ENCODE measurements at regions not wholly inside any gene's neighbourhood (a gene's known extent, or its start where the extent isn't known, plus 50 kb on each side); places are given as distances from the start of the nearest gene placed in this dataset.

- H3K27me3 Mint-ChIP-seq = no peaks in the 10 kb centered on the region
- Histone ChIP-seq H3K27me3 (ENCODE audit: control insufficient read depth, insufficient read depth, low read length) (no peaks in the 10 kb centered on the region), H3K27ac (ENCODE audit: insufficient read depth, low read length, poor library complexity, severe bottlenecking) (no peak overlapping the region), H3K9me3 (ENCODE audit: control insufficient read depth in 2 of 2, low read length in 2 of 2) (no peaks in the 10 kb centered on the region), H3K4me1 (ENCODE audit: control insufficient read depth, insufficient read depth, low read length, poor library complexity, severe bottlenecking) (peaks cover 3% of the 10 kb centered on the region), H3K36me3 (ENCODE audit: control insufficient read depth, insufficient read depth, low read length) (no peaks in the 10 kb centered on the region), H3K4me3 (ENCODE audit: low read depth, low read length) (no peak overlapping the region)
- no peak overlapping the region for H3K4me3 Mint-ChIP-seq
- ATAC-seq (ENCODE audit: low read depth in 2 of 2) = no peak
- H3K36me3 Mint-ChIP-seq = peaks cover 13% of the 10 kb centered on the region
- H3K27ac Mint-ChIP-seq = peak overlapping the region in 1 of 3 donors; percentile 48
- peaks cover 11 to 27% (median 24%) of the 10 kb centered on the region in 4 donors for H3K4me1 Mint-ChIP-seq
- peaks cover 0 to 4% (median 1%) of the 10 kb centered on the region in 7 donors for H3K9me3 Mint-ChIP-seq
- no peak for DNase-seq
Measured at GRCh38 chr1:193549081-193549480, 362.7 kb upstream of the B3GALT2 start.

GRCh38 chr1:193545171-193545570 lies 358.8 kb upstream of the B3GALT2 start:
- H3K9me3 Mint-ChIP-seq = peaks cover 0 to 4% (median 1%) of the 10 kb centered on the region in 7 donors

GRCh38 chr1:193543259-193543658 lies 356.8 kb upstream of the B3GALT2 start:
- ATAC-seq (ENCODE audit: low read depth in 2 of 2) = no peak
- Mint-ChIP-seq H3K27me3 (no peaks in the 10 kb centered on the region), H3K27ac (peak overlapping the region; percentile 21 to 88 (median 54)), H3K4me1 (peaks cover 48 to 68% (median 62%) of the 10 kb centered on the region in 4 donors), H3K9me3 (peaks cover 0 to 2% (median 0%) of the 10 kb centered on the region in 7 donors), H3K4me3 (no peak overlapping the region), H3K36me3 (peaks cover 17% of the 10 kb centered on the region)
- Histone ChIP-seq H3K36me3 (ENCODE audit: control insufficient read depth, insufficient read depth, low read length) (no peaks in the 10 kb centered on the region), H3K4me3 (ENCODE audit: low read depth, low read length) (peak overlapping the region; percentile 2), H3K9me3 (ENCODE audit: control insufficient read depth in 2 of 2, low read length in 2 of 2) (no peaks in the 10 kb centered on the region), H3K27me3 (ENCODE audit: control insufficient read depth, insufficient read depth, low read length) (no peaks in the 10 kb centered on the region), H3K4me1 (ENCODE audit: control insufficient read depth, insufficient read depth, low read length, poor library complexity, severe bottlenecking) (peaks cover 49% of the 10 kb centered on the region), H3K27ac (ENCODE audit: insufficient read depth, low read length, poor library complexity, severe bottlenecking) (peak overlapping the region; percentile 83)
- DNase-seq = no peak

More at GRCh38 chr1:193545171-193545570, 358.8 kb upstream of the B3GALT2 start:
- no peak overlapping the region for H3K4me3 ChIP-seq (ENCODE audit: low read depth, low read length)
- H3K4me1 Mint-ChIP-seq = peaks cover 32 to 55% (median 50%) of the 10 kb centered on the region in 4 donors
- H3K27ac Mint-ChIP-seq = peak overlapping the region in 1 of 3 donors; percentile 6
- no peaks in the 10 kb centered on the region for H3K27me3 ChIP-seq (ENCODE audit: control insufficient read depth, insufficient read depth, low read length)
- ATAC-seq (ENCODE audit: low read depth in 2 of 2) (no peak), DNase-seq (no peak)
- H3K4me1 ChIP-seq (ENCODE audit: control insufficient read depth, insufficient read depth, low read length, poor library complexity, severe bottlenecking) = peaks cover 33% of the 10 kb centered on the region
- peaks cover 17% of the 10 kb centered on the region for H3K36me3 Mint-ChIP-seq
- no peaks in the 10 kb centered on the region for H3K9me3 ChIP-seq (ENCODE audit: control insufficient read depth in 2 of 2, low read length in 2 of 2)
- no peak overlapping the region for H3K27ac ChIP-seq (ENCODE audit: insufficient read depth, low read length, poor library complexity, severe bottlenecking)
- H3K36me3 ChIP-seq (ENCODE audit: control insufficient read depth, insufficient read depth, low read length) = no peaks in the 10 kb centered on the region
- no peak overlapping the region for H3K4me3 Mint-ChIP-seq
- no peaks in the 10 kb centered on the region for H3K27me3 Mint-ChIP-seq

DNA sequence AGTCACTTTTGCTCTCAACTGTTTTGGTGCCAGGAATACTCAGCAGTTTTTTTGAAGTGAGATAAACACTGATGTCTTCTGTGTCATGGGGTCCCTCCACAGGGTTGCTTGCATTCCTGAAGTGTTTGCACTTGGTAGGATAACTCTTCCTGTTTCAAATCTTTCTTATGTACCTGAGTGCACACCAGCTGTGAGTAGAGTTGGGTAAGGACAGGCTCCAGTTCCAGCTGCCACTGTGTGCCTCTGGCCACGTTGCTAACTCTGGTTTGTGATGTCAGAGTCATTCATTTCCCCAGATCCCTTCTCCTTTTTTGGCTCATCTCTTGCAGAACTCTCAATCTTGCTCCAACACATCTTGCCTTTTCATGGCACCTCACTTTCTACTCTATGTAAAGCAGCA lies 356.3 kb upstream of the B3GALT2 start:
- peak overlapping the region; percentile 83 for H3K4me3 ChIP-seq (ENCODE audit: low read depth, low read length)
- Mint-ChIP-seq H3K4me1 (peaks cover 49 to 72% (median 65%) of the 10 kb centered on the region in 4 donors), H3K27ac (peak overlapping the region; percentile 88 to 100 (median 90)), H3K36me3 (peaks cover 17% of the 10 kb centered on the region), H3K27me3 (no peaks in the 10 kb centered on the region), H3K9me3 (peaks cover 0 to 2% (median 0%) of the 10 kb centered on the region in 7 donors), H3K4me3 (peak overlapping the region; percentile 3 to 54 (median 25))
- peak overlapping the region; percentile 83 for H3K27ac ChIP-seq (ENCODE audit: insufficient read depth, low read length, poor library complexity, severe bottlenecking)
- no peak for ATAC-seq (ENCODE audit: low read depth in 2 of 2)
- no peaks in the 10 kb centered on the region for H3K36me3 ChIP-seq (ENCODE audit: control insufficient read depth, insufficient read depth, low read length)
- peaks cover 53% of the 10 kb centered on the region for H3K4me1 ChIP-seq (ENCODE audit: control insufficient read depth, insufficient read depth, low read length, poor library complexity, severe bottlenecking)
- no peaks in the 10 kb centered on the region for H3K27me3 ChIP-seq (ENCODE audit: control insufficient read depth, insufficient read depth, low read length)
- no peak for DNase-seq
- no peaks in the 10 kb centered on the region for H3K9me3 ChIP-seq (ENCODE audit: control insufficient read depth in 2 of 2, low read length in 2 of 2)

GRCh38 chr1:193540511-193540910 lies 354.1 kb upstream of the B3GALT2 start:
- H3K36me3 ChIP-seq (ENCODE audit: control insufficient read depth, insufficient read depth, low read length) = no peaks in the 10 kb centered on the region
- Mint-ChIP-seq H3K9me3 (peaks cover 0 to 1% (median 0%) of the 10 kb centered on the region in 7 donors), H3K4me3 (peak overlapping the region; percentile 77 to 90 (median 84)), H3K27ac (peak overlapping the region; percentile 88 to 100 (median 96)), H3K27me3 (no peaks in the 10 kb centered on the region), H3K36me3 (peaks cover 11% of the 10 kb centered on the region), H3K4me1 (peaks cover 48 to 76% (median 60%) of the 10 kb centered on the region in 4 donors)
- H3K27ac ChIP-seq (ENCODE audit: insufficient read depth, low read length, poor library complexity, severe bottlenecking) = peak overlapping the region; percentile 83
- no peaks in the 10 kb centered on the region for H3K9me3 ChIP-seq (ENCODE audit: control insufficient read depth in 2 of 2, low read length in 2 of 2)
- peaks cover 65% of the 10 kb centered on the region for H3K4me1 ChIP-seq (ENCODE audit: control insufficient read depth, insufficient read depth, low read length, poor library complexity, severe bottlenecking)
- peak in 1 of 2 donors; percentile 1 for ATAC-seq (ENCODE audit: low read depth in 2 of 2)
- peak in 1 of 3 donors; percentile 67 for DNase-seq
- peak overlapping the region; percentile 83 for H3K4me3 ChIP-seq (ENCODE audit: low read depth, low read length)
- no peaks in the 10 kb centered on the region for H3K27me3 ChIP-seq (ENCODE audit: control insufficient read depth, insufficient read depth, low read length)

GRCh38 chr1:193539731-193540459 lies 353.5 kb upstream of the B3GALT2 start:
- peaks cover 11% of the 10 kb centered on the region for H3K36me3 Mint-ChIP-seq
- peaks cover 0 to under 1% (median 0%) of the 10 kb centered on the region in 7 donors for H3K9me3 Mint-ChIP-seq
- Histone ChIP-seq H3K4me1 (ENCODE audit: control insufficient read depth, insufficient read depth, low read length, poor library complexity, severe bottlenecking) (peaks cover 65% of the 10 kb centered on the region), H3K27ac (ENCODE audit: insufficient read depth, low read length, poor library complexity, severe bottlenecking) (peak overlapping the region; percentile 83), H3K36me3 (ENCODE audit: control insufficient read depth, insufficient read depth, low read length) (no peaks in the 10 kb centered on the region), H3K4me3 (ENCODE audit: low read depth, low read length) (peak overlapping the region; percentile 83), H3K27me3 (ENCODE audit: control insufficient read depth, insufficient read depth, low read length) (no peaks in the 10 kb centered on the region), H3K9me3 (ENCODE audit: control insufficient read depth in 2 of 2, low read length in 2 of 2) (no peaks in the 10 kb centered on the region)
- peak overlapping the region; percentile 88 to 100 (median 96) for H3K27ac Mint-ChIP-seq
- H3K4me3 Mint-ChIP-seq = peak overlapping the region; percentile 77 to 90 (median 84)
- H3K27me3 Mint-ChIP-seq = no peaks in the 10 kb centered on the region
- ATAC-seq (ENCODE audit: low read depth in 2 of 2) (peak; percentile 37 to 38), DNase-seq (peak in 2 of 3 donors; percentile 47 to 77)
- peaks cover 46 to 70% (median 60%) of the 10 kb centered on the region in 4 donors for H3K4me1 Mint-ChIP-seq

DNA sequence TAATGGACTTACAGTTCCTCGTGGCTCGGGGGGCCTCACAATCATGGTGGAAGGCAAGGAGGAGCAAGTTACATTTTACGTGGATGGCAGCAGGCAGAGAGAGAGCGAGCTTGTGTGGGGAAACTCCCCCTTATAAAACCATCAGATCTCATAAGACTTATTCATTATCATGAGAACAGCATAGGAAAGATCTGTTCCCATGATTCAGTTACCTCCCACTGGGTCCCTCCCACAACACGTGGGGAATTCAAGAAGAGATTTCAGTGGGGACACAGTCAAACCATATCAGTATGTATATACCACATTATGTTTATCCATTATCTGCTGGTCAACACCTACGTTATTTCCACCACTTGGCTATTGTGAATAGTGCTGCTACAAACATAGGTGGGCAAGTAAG lies 352.3 kb upstream of the B3GALT2 start:
- DNase-seq = peak in 2 of 3 donors; percentile 5 to 30
- Histone ChIP-seq H3K27me3 (ENCODE audit: control insufficient read depth, insufficient read depth, low read length) (no peaks in the 10 kb centered on the region), H3K4me1 (ENCODE audit: control insufficient read depth, insufficient read depth, low read length, poor library complexity, severe bottlenecking) (peaks cover 65% of the 10 kb centered on the region), H3K4me3 (ENCODE audit: low read depth, low read length) (peak overlapping the region; percentile 83), H3K27ac (ENCODE audit: insufficient read depth, low read length, poor library complexity, severe bottlenecking) (peak overlapping the region; percentile 83), H3K36me3 (ENCODE audit: control insufficient read depth, insufficient read depth, low read length) (no peaks in the 10 kb centered on the region), H3K9me3 (ENCODE audit: control insufficient read depth in 2 of 2, low read length in 2 of 2) (no peaks in the 10 kb centered on the region)
- ATAC-seq (ENCODE audit: low read depth in 2 of 2) = no peak
- peaks cover 46 to 65% (median 59%) of the 10 kb centered on the region in 4 donors for H3K4me1 Mint-ChIP-seq
- no peaks in the 10 kb centered on the region for H3K9me3 Mint-ChIP-seq
- H3K36me3 Mint-ChIP-seq = peaks cover 4% of the 10 kb centered on the region
- H3K27ac Mint-ChIP-seq = peak overlapping the region; percentile 88 to 100 (median 91)
- H3K4me3 Mint-ChIP-seq = peak overlapping the region; percentile 60 to 82 (median 71)
- no peaks in the 10 kb centered on the region for H3K27me3 Mint-ChIP-seq

All from CD4-positive, CD25-positive, alpha-beta regulatory T cell (primary cell).